PC-3 (cell line): ENCODE measurements at regions not wholly inside any gene's neighbourhood (a gene's known extent, or its start where the extent isn't known, plus 50 kb on each side); places are given as distances from the start of the nearest gene placed in this dataset.

ENCODE experiments used
- ATAC-seq: fragments of 200-7000 bp; cut with Tn5 transposase; 2 replicates; pipeline ENCODE4 v1.9.1; 2020; ENCODE audit warnings: mild to moderate bottlenecking, moderate library complexity
- BruUV-seq: library from RNA; stranded (reverse); fragments of 400-500 nt; replicated peaks from 2 replicates; lab custom pipeline; 2021; lab: Mats Ljungman, UMichigan
- CTCF ChIA-PET: fragments of 300-600 bp; sonication (Branson Sonifier 250); formaldehyde crosslinking; loops from one replicate; lab custom pipeline; 2022; ENCODE audit warnings: antibody characterized with exemption; lab: Charles Lee
- POLR2A ChIA-PET: fragments of 300-600 bp; sonication (Branson Sonifier 250); formaldehyde crosslinking; loops from one replicate; lab custom pipeline; 2022; ENCODE audit warnings: antibody characterized with exemption; ENCODE audit not compliant: unreplicated experiment; lab: Charles Lee
- DNase-seq: peaks from one replicate; pipeline ENCODE4 v3.0.0-alpha.2; 2015
- H2AFZ ChIP-seq: fragments of 300-600 bp; sonication (generic); 2 replicates; pipeline ENCODE4 v1.6.0; 2016; ENCODE audit warnings: antibody characterized with exemption, low read length
- H3F3A ChIP-seq: fragments of 300-600 bp; sonication (generic); one replicate; pipeline ENCODE4 v1.6.0; 2017; ENCODE audit warnings: antibody characterized with exemption, low read length, control low read depth, mild to moderate bottlenecking; ENCODE audit not compliant: unreplicated experiment
- H3K27ac ChIP-seq: fragments of 300-600 bp; sonication (generic); 2 replicates; pipeline ENCODE4 v1.5.1; 2016; ENCODE audit warnings: mild to moderate bottlenecking, low read length
- H3K27me3 ChIP-seq: fragments of 300-600 bp; sonication (generic); 2 replicates; pipeline ENCODE4 v1.6.1; 2016; ENCODE audit warnings: low read length, mixed read lengths
- H3K36me3 ChIP-seq: fragments of 300-600 bp; sonication (generic); 2 replicates; pipeline ENCODE4 v1.6.1; 2016; ENCODE audit warnings: low read depth, mixed run types, low read length, mixed read lengths
- H3K4me1 ChIP-seq: fragments of 300-600 bp; sonication (generic); 2 replicates; pipeline ENCODE4 v1.5.1; 2016; ENCODE audit warnings: low read length; ENCODE audit not compliant: insufficient read depth
- H3K4me2 ChIP-seq: fragments of 300-600 bp; sonication (generic); 2 replicates; pipeline ENCODE4 v1.6.0; 2016; ENCODE audit warnings: low read length
- H3K4me3 ChIP-seq: fragments of 300-600 bp; sonication (generic); 2 replicates; pipeline ENCODE4 v1.5.1; 2016; ENCODE audit warnings: mild to moderate bottlenecking, low read length, mixed read lengths
- H3K79me2 ChIP-seq: fragments of 300-600 bp; sonication (generic); 2 replicates; pipeline ENCODE4 v1.6.1; 2017; ENCODE audit warnings: low read length, mixed read lengths
- H3K9ac ChIP-seq: fragments of 300-600 bp; sonication (generic); 2 replicates; pipeline ENCODE4 v1.6.0; 2016; ENCODE audit warnings: mild to moderate bottlenecking, low read length
- H3K9me2 ChIP-seq: fragments of 300-600 bp; sonication (generic); replicated peaks from 2 replicates; pipeline ENCODE4 v1.6.1; 2016; ENCODE audit warnings: mixed run types, low read length, mixed read lengths
- H3K9me3 ChIP-seq: fragments of 300-600 bp; sonication (generic); 2 replicates; pipeline ENCODE4 v1.6.1; 2016; ENCODE audit warnings: low read length, mixed read lengths
- H4K20me1 ChIP-seq: fragments of 300-600 bp; sonication (generic); 2 replicates; pipeline ENCODE4 v1.6.1; 2016; ENCODE audit warnings: low read length, mixed read lengths
- CTCF ChIP-seq: fragments of 300-600 bp; sonication (generic); conservative IDR thresholded peaks from 2 replicates; pipeline ENCODE4 v1.5.1; 2017; ENCODE audit warnings: antibody characterized with exemption, low read depth, mild to moderate bottlenecking, low read length
- EZH2 ChIP-seq: fragments of 300-600 bp; sonication (generic); IDR thresholded peaks from one replicate; pipeline ENCODE4 v1.6.1; 2017; ENCODE audit warnings: antibody characterized with exemption, mild to moderate bottlenecking, low read length; ENCODE audit not compliant: unreplicated experiment
- EZH2phosphoT487 ChIP-seq: fragments of 300-600 bp; sonication (generic); IDR thresholded peaks from 2 replicates; pipeline ENCODE4 v1.6.1; 2018; ENCODE audit warnings: mild to moderate bottlenecking, antibody characterized with exemption, low read length, borderline replicate concordance
- intact Hi-C: fragments of 100-400 bp; cut with micrococcal nuclease; formaldehyde crosslinking; loops from 2 replicates; pipeline ENCODE4 v1.9.0; 2023

DNA sequence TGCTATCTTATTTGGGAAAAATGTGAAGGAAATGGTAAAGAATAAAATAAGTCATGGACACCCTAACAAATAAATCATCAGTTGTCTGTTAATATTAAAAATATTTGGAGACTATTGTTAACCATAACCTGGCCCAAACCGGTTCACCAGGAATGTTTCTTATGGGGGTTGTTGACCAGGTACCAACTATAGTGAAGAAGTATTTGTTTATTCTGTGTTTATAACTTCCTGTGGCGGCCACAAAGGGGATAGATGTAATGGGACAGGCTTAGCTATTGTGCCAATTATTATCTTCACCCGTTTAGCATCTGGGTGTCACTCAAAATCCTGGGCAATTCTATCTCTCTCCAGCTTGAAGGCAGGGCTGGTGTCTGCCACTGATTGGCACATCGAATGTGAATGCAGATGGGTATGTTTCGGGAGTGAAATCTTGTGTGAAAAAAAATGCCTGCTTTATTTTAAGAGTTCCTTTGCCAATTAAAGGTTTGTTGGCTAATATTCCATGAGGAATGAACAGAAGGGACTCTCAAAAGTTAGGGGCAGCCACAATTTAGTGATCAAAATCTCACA lies 500.9 kb downstream of the ARL4A start:
- no peaks in the 10 kb centered on the region for H3K9me3 ChIP-seq
- H3K79me2 ChIP-seq = no peaks in the 10 kb centered on the region
- no peak for TF ChIP-seq EZH2phosphoT487
- no peak for TF ChIP-seq CTCF
- TF ChIP-seq EZH2 = no peak
- H4K20me1 ChIP-seq = no peaks in the 10 kb centered on the region
- DNase-seq = peak; percentile 79
- no peaks in the 10 kb centered on the region for H3F3A ChIP-seq
- ChIA-PET CTCF (no interaction called here), POLR2A (interaction anchor here (0.6 kb wide), 1 partner anchor 299 kb away, joined by 6 read pairs; no protein-coding TSS in a partner anchor)
- no peak overlapping the region for H3K4me3 ChIP-seq
- H3K9ac ChIP-seq = no peak overlapping the region
- H3K27ac ChIP-seq = no peak overlapping the region
- no peaks in the 10 kb centered on the region for H3K9me2 ChIP-seq
- H3K27me3 ChIP-seq = no peaks in the 10 kb centered on the region
- peak; percentile 76 for ATAC-seq
- H2AFZ ChIP-seq = no peak overlapping the region
- H3K4me1 ChIP-seq = peaks cover 15% of the 10 kb centered on the region
- H3K4me2 ChIP-seq = peak overlapping the region; percentile 37; the same call in 1 of the 2 replicates
- intact Hi-C loops = no loop called here
- BruUV-seq = no TSS peak
- H3K36me3 ChIP-seq = no peaks in the 10 kb centered on the region

- Histone ChIP-seq H3K4me1 (peaks cover 15% of the 10 kb centered on the region), H3K9ac (no peak overlapping the region), H3K4me2 (no peak overlapping the region), H2AFZ (no peak overlapping the region), H3K27ac (no peak overlapping the region), H3K9me3 (no peaks in the 10 kb centered on the region), H3K27me3 (no peaks in the 10 kb centered on the region), H3K9me2 (no peaks in the 10 kb centered on the region), H3K4me3 (no peak overlapping the region), H4K20me1 (no peaks in the 10 kb centered on the region), H3K36me3 (no peaks in the 10 kb centered on the region), H3K79me2 (no peaks in the 10 kb centered on the region), H3F3A (no peaks in the 10 kb centered on the region)
- TF ChIP-seq CTCF (no peak), EZH2phosphoT487 (no peak)
- ATAC-seq = no peak
- intact Hi-C loops = no loop called here
- BruUV-seq = no TSS peak
- no peak for DNase-seq
- CTCF ChIA-PET = no interaction called here
- POLR2A ChIA-PET = no interaction called here
Measured at GRCh38 chr7:13188922-13189321, 501.5 kb downstream of the ARL4A start.

DNA sequence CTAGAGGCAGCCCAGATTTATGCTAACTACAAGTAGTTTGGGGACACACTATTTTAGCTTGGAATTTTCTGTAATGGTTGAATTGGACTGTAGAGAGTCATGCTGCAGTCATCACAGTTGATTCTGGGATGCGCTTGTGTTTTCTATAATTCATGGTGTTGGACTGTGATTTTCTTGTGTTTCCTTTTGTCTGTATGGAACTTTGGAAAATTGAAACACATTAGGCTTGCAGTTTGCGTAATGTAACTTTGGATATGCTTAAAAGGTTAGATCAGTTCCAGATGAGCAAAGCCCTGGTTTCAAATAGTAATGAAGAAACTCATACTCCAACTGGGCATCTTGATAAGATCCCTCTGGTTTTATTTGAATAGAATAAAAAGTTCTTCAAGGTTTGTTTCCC lies 502.2 kb downstream of the ARL4A start:
- DNase-seq = no peak
- no peak for ATAC-seq
- Histone ChIP-seq H2AFZ (no peak overlapping the region), H3K9ac (no peak overlapping the region), H3K9me2 (no peaks in the 10 kb centered on the region), H3F3A (no peaks in the 10 kb centered on the region), H3K36me3 (no peaks in the 10 kb centered on the region), H3K4me3 (no peak overlapping the region), H3K27ac (no peak overlapping the region), H3K27me3 (no peaks in the 10 kb centered on the region), H4K20me1 (no peaks in the 10 kb centered on the region), H3K9me3 (no peaks in the 10 kb centered on the region), H3K4me2 (no peak overlapping the region), H3K79me2 (no peaks in the 10 kb centered on the region), H3K4me1 (peaks cover 15% of the 10 kb centered on the region)
- ChIA-PET POLR2A (no interaction called here), CTCF (no interaction called here)
- BruUV-seq = no TSS peak
- TF ChIP-seq EZH2phosphoT487 (no peak), CTCF (no peak), EZH2 (no peak)
- intact Hi-C loops = no loop called here
